ENCODE measurements at regions not wholly inside any gene's neighbourhood (a gene's known extent, or its start where the extent isn't known, plus 50 kb on each side); places are given as distances from the start of the nearest gene placed in this dataset.
A peak's percentile ranks its signal among the peaks of the same experiment; 100 is the strongest.

DNA sequence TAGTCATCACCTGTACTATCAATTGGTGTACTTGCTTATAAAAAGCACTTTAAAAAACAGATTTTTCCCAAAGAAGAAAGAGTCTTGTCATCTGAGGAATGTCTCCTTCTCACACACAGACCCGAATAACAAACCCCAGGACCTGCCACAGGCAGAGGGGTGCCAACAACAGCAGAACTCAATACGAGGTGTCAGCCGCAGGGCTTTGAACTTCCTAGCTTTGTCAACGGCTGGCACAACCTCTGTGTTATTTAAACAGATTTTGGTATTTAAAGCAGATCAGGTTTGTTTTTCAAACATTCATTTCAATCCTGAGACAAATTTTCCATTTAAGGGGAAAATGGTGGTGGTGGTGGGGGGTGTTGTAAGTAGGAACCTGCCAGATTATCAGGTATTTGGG, 138.4 kb upstream of the RIOK3 start:
- H3K4me2 ChIP-seq (ENCODE audit: insufficient read depth, insufficient read length, low read length), result no peak overlapping the region
- no peak overlapping the region for H2BK20ac ChIP-seq (ENCODE audit: low read depth, low read length, poor library complexity, severe bottlenecking)
- no peaks in the 10 kb centered on the region for H3K23me2 ChIP-seq (ENCODE audit: insufficient read length, low read depth, low read length, poor library complexity, severe bottlenecking)
- H2BK5ac ChIP-seq (ENCODE audit: insufficient read length, low read length), result no peak overlapping the region
- no peak overlapping the region for H3K56ac ChIP-seq (ENCODE audit: insufficient read length, low read depth, low read length)
- Mint-ChIP-seq H3K36me3 (ENCODE audit: insufficient read depth in 1 of 3, low read depth in 3 of 3) (peaks cover 8 to 11% (median 9%) of the 10 kb centered on the region in 3 experiments), H3K27ac (peak overlapping the region in 2 of 3 experiments; percentile 27 to 57; a peak in 3 of 7 replicates), H3K4me3 (no peak overlapping the region), H3K4me1 (peaks cover 41 to 54% of the 10 kb centered on the region in 2 experiments), H3K9me3 (peaks cover 7% of the 10 kb centered on the region in 2 experiments; a peak in 4 of 5 replicates), H3K27me3 (ENCODE audit: low read depth) (no peaks in the 10 kb centered on the region; the same call in 1 of the 2 replicates)
- H3T11ph ChIP-seq (ENCODE audit: low read length), result no peak overlapping the region
- no peak overlapping the region for H2BK120ac ChIP-seq (ENCODE audit: low read depth, low read length, poor library complexity, severe bottlenecking)
- H2BK12ac ChIP-seq (ENCODE audit: insufficient read length, low read depth, low read length), result no peak overlapping the region
- no peaks in the 10 kb centered on the region for H3K9me3 ChIP-seq (ENCODE audit: control insufficient read depth, low read depth, low read length)
- H3K79me2 ChIP-seq (ENCODE audit: insufficient read depth, low read length), result no peaks in the 10 kb centered on the region
- TF ChIP-seq CTCF (conservative IDR thresholded peaks at IDR 0.05), result no peak
- WGBS (ENCODE audit: extremely low coverage, insufficient read length, low lambda C conversion rate), result no CpG with 5 or more reads among the region's 4 CpGs
- no peak overlapping the region for H4K8ac ChIP-seq (replicated peaks; ENCODE audit: insufficient read length, low read depth, low read length)
- H3K23ac ChIP-seq (ENCODE audit: insufficient read length, low read depth, low read length), result no peak overlapping the region
- no peak overlapping the region for H4K5ac ChIP-seq (ENCODE audit: insufficient read length, low read depth, low read length)
- no peak overlapping the region for H3K9ac ChIP-seq (ENCODE audit: extremely low read depth, insufficient read length, low read length)
- no peak overlapping the region for H2BK15ac ChIP-seq (ENCODE audit: low read depth, low read length)
- no peak overlapping the region for H3K4ac ChIP-seq (ENCODE audit: low read depth, low read length)
- H3K27ac ChIP-seq (ENCODE audit: insufficient read length, low read depth, low read length), result no peak overlapping the region
- no peak overlapping the region for H3K14ac ChIP-seq (ENCODE audit: insufficient read depth, low read length)
- DNase-seq, result no peak
- H3K27me3 ChIP-seq (ENCODE audit: insufficient read depth, low read length), result no peaks in the 10 kb centered on the region
- no peaks in the 10 kb centered on the region for H4K20me1 ChIP-seq (ENCODE audit: control insufficient read depth, insufficient read depth, insufficient read length)
- H3K79me1 ChIP-seq (ENCODE audit: insufficient read depth, low read depth, low read length, poor library complexity, severe bottlenecking), result no peaks in the 10 kb centered on the region
- no peak overlapping the region for H3K18ac ChIP-seq (ENCODE audit: insufficient read length, low read depth, low read length)
- H2AK5ac ChIP-seq (ENCODE audit: insufficient read length, low read length), result no peak overlapping the region
- H3K4me1 ChIP-seq (ENCODE audit: insufficient read depth, low read length), result peaks cover 12% of the 10 kb centered on the region
- no peak overlapping the region for H4K91ac ChIP-seq (ENCODE audit: insufficient read length, low read depth, low read length)
- H2AFZ ChIP-seq (ENCODE audit: low read length), result no peak overlapping the region
